ENCODE measurements at regions not wholly inside any gene's neighbourhood (a gene's known extent, or its start where the extent isn't known, plus 50 kb on each side); places are given as distances from the start of the nearest gene placed in this dataset.

DNA sequence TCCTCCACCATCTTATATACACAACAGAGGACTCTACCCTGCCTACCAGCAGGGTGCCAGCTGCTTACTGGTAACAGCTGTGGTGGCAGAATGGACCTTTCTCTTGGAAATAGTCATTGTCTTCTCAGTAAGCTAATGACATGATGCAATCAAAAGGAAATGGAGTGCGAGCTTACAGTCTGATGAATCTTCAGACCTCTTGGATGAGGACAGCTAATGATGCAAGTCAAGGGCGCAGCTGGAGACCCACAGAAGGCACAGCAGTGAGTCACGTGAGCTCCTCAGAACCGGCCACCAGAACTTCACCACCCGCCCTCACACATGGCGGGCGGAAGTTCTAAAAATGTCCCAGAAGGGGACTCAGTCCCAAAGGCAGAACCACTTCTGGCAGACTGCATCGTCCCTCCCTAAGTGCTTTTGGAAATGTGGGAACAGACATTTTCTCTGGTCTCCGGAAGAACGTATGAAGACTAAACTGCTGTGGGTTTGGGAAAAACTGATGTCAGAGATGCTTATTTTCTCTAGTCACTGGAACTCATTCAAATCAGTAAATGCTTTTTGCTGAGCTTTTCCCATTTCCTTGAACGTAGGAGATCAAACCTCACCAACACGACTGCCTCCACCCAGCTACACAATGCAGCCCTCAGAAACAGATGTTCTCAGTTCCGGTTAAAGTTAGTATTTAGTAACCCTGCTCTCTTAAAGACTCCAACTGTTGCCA is 96.4 kb downstream of the FAS start:
- TF ChIP-seq ZFP3 (CRISPR knock-in tag; IDR thresholded peaks at IDR 0.05), result no peak
- no peak for TF ChIP-seq BACH2 (CRISPR knock-in tag; IDR thresholded peaks at IDR 0.05; ENCODE audit: borderline replicate concordance)
- TF ChIP-seq ZFP30 (CRISPR knock-in tag; IDR thresholded peaks at IDR 0.05), result no peak
- TF ChIP-seq ARNTL (CRISPR knock-in tag; IDR thresholded peaks at IDR 0.05; ENCODE audit: borderline replicate concordance, low read depth), result no peak
- TF ChIP-seq CREB5 (CRISPR knock-in tag; IDR thresholded peaks at IDR 0.05; ENCODE audit: low read depth), result no peak
- TF ChIP-seq CSDC2 (CRISPR knock-in tag; IDR thresholded peaks at IDR 0.05), result no peak
- TF ChIP-seq PATZ1 (CRISPR knock-in tag; IDR thresholded peaks at IDR 0.05; ENCODE audit: borderline replicate concordance), result no peak
- TF ChIP-seq TCF4 (CRISPR knock-in tag; IDR thresholded peaks at IDR 0.05; ENCODE audit: borderline replicate concordance), result no peak
- no peak for TF ChIP-seq ZNF8 (CRISPR knock-in tag; IDR thresholded peaks at IDR 0.05)

All from SK-N-SH treated with all-trans-retinoic acid at 6 μM for 48 hours (cell line).